HEK293 (cell line): ENCODE measurements at regions not wholly inside any gene's neighbourhood (a gene's known extent, or its start where the extent isn't known, plus 50 kb on each side); places are given as distances from the start of the nearest gene placed in this dataset.

ENCODE experiments used
- CTCF ChIP-seq: fragments of 450-650 bp; formaldehyde crosslinking; IDR thresholded peaks from 2 replicates; pipeline ENCODE4 v1.5.1; 2016; ENCODE audit warnings: missing biosample characterization, missing genetic modification characterization
- KLF17 ChIP-seq: fragments of 450-650 bp; formaldehyde crosslinking; IDR thresholded peaks from 2 replicates; pipeline ENCODE4 v1.5.1; 2016; ENCODE audit warnings: missing biosample characterization, missing genetic modification characterization
- REST ChIP-seq: fragments of 450-650 bp; formaldehyde crosslinking; IDR thresholded peaks from 2 replicates; pipeline ENCODE4 v1.5.1; 2016; ENCODE audit warnings: missing biosample characterization, missing genetic modification characterization
- ZBTB26 ChIP-seq: fragments of 450-650 bp; formaldehyde crosslinking; optimal IDR thresholded peaks from 2 replicates; pipeline ENCODE3; 2016; ENCODE audit warnings: missing biosample characterization, mild to moderate bottlenecking, missing genetic modification characterization
- ZNF2 ChIP-seq: fragments of 450-650 bp; formaldehyde crosslinking; IDR thresholded peaks from 2 replicates; pipeline ENCODE4 v1.5.1; 2016; ENCODE audit warnings: missing biosample characterization, missing genetic modification characterization
- ZNF24 ChIP-seq: fragments of 450-650 bp; formaldehyde crosslinking; IDR thresholded peaks from 2 replicates; pipeline ENCODE4 v1.5.1; 2016; ENCODE audit warnings: missing biosample characterization, missing genetic modification characterization
- ZNF274 ChIP-seq, 2 experiments: fragments of 200-500 bp in 1 of 2; fragments of 450-650 bp in 1 of 2; sonication (Bioruptor generic) in 1 of 2; formaldehyde crosslinking in 1 of 2; IDR thresholded peaks; 2 replicates each; pipeline versions ENCODE4 v1.5.1 to v1.6.1; 2014 to 2016; ENCODE audit warnings: borderline replicate concordance in 1 of 2, inconsistent platforms in 1 of 2, low read length in 1 of 2, missing biosample characterization in 1 of 2, missing genetic modification characterization in 1 of 2
- ZNF449 ChIP-seq: fragments of 450-650 bp; formaldehyde crosslinking; IDR thresholded peaks from 2 replicates; pipeline ENCODE4 v1.5.1; 2017; ENCODE audit warnings: missing biosample characterization, mild to moderate bottlenecking, missing genetic modification characterization, moderate library complexity
- ZNF792 ChIP-seq: fragments of 450-650 bp; formaldehyde crosslinking; IDR thresholded peaks from 2 replicates; pipeline ENCODE4 v1.5.1; 2016; ENCODE audit warnings: missing biosample characterization, missing genetic modification characterization
- ZNF837 ChIP-seq: fragments of 450-650 bp; formaldehyde crosslinking; IDR thresholded peaks from 2 replicates; pipeline ENCODE4 v1.5.1; 2016; ENCODE audit warnings: missing biosample characterization, missing genetic modification characterization

- no peak for TF ChIP-seq CTCF (tag by site-specific recombination)
- no peak for TF ChIP-seq ZNF837 (tag by site-specific recombination)
- no peak for TF ChIP-seq REST (tag by site-specific recombination)
- no peak for TF ChIP-seq ZNF24
- no peak for TF ChIP-seq ZNF274 (IDR thresholded peaks at IDR 0.05; ENCODE audit: low read length)
- TF ChIP-seq ZNF274 (tag by site-specific recombination; IDR thresholded peaks at IDR 0.05; ENCODE audit: borderline replicate concordance), result no peak
- TF ChIP-seq ZBTB26 (tag by site-specific recombination), result no peak
- no peak for TF ChIP-seq KLF17 (tag by site-specific recombination)
- no peak for TF ChIP-seq ZNF792 (tag by site-specific recombination)
- no peak for TF ChIP-seq ZNF2
- TF ChIP-seq ZNF449, result no peak
Measured at GRCh38 chr3:141816958-141817357, 53.8 kb downstream of the GRK7 start.
